ENCODE measurements at regions not wholly inside any gene's neighbourhood (a gene's known extent, or its start where the extent isn't known, plus 50 kb on each side); places are given as distances from the start of the nearest gene placed in this dataset.

DNA sequence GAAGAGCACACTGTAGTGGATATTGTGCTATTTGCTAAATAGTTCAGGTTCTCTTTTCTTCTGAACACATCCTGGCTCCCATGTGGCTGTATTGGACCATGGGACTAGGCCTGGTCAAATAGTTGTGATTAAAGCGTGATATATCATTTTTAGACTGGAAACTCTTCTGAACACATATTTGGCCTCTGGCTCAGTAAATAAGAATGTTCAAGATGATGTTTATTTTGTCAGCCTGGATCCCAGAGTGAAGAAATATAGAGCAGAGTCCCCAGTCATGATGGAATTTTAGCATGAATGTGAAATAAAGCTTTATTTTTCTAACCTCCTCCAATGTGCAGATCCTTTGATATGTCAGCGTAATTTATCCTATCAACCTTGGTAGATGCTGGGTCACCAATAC lies 542.6 kb downstream of the ADGRL2 start:
- TF ChIP-seq, protein P1, sequence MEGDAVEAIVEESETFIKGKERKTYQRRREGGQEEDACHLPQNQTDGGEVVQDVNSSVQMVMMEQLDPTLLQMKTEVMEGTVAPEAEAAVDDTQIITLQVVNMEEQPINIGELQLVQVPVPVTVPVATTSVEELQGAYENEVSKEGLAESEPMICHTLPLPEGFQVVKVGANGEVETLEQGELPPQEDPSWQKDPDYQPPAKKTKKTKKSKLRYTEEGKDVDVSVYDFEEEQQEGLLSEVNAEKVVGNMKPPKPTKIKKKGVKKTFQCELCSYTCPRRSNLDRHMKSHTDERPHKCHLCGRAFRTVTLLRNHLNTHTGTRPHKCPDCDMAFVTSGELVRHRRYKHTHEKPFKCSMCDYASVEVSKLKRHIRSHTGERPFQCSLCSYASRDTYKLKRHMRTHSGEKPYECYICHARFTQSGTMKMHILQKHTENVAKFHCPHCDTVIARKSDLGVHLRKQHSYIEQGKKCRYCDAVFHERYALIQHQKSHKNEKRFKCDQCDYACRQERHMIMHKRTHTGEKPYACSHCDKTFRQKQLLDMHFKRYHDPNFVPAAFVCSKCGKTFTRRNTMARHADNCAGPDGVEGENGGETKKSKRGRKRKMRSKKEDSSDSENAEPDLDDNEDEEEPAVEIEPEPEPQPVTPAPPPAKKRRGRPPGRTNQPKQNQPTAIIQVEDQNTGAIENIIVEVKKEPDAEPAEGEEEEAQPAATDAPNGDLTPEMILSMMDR (conservative IDR thresholded peaks at IDR 0.05; ENCODE audit: low read depth, low read length) = no peak
- no peak overlapping the region for H3K4me3 ChIP-seq (ENCODE audit: low read depth, low read length)
- DNase-seq (ENCODE audit: low read depth) = no peak

DNA sequence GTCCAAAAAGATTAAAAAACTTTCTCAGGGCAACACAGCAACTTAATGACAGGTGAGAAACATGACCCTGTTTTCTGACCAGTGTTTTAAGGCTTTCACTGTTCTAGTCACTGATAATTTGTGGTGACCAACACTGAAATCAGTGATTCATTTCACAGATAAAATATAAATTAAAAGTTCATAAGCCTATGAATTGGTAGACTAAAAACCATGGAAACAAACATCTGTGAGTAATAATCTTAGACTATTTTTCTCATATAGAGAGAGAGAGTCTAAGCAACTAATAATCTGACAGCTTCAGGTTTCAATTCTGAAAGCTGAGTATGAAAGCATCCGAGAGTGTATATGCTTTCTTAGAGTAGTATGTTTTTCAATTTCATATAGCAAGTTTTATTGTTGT lies 536.9 kb downstream of the ADGRL2 start:
- no peak overlapping the region for H3K4me3 ChIP-seq (ENCODE audit: low read depth, low read length)
- TF ChIP-seq, protein P1 (conservative IDR thresholded peaks at IDR 0.05; ENCODE audit: low read depth, low read length) = no peak
- DNase-seq (ENCODE audit: low read depth) = no peak

DNA sequence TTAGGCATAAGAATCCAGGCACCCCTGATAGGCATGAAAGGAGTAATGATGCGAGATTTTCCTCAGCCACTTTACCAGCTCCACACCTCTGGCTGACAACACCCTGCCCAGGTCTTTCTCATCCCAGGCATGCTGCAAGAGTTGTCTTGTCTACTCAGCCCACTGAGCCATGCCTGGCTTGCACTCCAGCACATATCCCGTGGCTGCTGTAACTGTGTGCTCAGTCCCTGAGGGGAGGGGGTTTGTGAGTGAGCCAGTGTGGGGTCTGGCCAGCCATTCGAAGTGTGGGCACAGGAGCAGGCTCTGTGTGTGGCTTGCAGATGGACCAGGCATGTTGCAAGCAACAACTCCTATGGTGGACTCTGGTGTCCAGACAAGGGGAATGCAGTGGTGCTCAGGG lies 529.6 kb downstream of the ADGRL2 start:
- TF ChIP-seq, protein P1 (conservative IDR thresholded peaks at IDR 0.05; ENCODE audit: low read depth, low read length) = no peak
- H3K4me3 ChIP-seq (ENCODE audit: low read depth, low read length) = no peak overlapping the region
- no peak for DNase-seq (ENCODE audit: low read depth)

DNA sequence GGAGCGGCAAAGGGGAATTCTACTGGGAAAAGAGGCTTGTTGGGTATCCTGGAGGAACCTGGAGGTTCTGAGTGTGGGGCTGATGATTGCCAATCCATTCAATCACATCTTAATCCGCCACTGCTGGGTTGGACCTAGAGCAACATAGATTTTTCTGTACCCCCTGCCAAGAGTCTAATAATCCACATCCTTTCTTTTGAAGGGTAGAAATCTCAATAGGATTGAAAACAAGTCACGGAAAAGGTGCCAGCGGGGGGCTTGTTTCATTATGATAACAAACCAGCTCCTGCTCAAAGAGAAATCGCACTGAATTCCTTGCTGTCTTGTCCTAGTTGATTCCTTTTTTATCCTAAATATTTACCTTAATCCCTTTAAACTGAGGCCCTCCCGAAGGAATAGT lies 528.5 kb downstream of the ADGRL2 start:
- DNase-seq (ENCODE audit: low read depth) = no peak
- no peak overlapping the region for H3K4me3 ChIP-seq (ENCODE audit: low read depth, low read length)
- TF ChIP-seq, protein P1 (conservative IDR thresholded peaks at IDR 0.05; ENCODE audit: low read depth, low read length) = no peak

DNA sequence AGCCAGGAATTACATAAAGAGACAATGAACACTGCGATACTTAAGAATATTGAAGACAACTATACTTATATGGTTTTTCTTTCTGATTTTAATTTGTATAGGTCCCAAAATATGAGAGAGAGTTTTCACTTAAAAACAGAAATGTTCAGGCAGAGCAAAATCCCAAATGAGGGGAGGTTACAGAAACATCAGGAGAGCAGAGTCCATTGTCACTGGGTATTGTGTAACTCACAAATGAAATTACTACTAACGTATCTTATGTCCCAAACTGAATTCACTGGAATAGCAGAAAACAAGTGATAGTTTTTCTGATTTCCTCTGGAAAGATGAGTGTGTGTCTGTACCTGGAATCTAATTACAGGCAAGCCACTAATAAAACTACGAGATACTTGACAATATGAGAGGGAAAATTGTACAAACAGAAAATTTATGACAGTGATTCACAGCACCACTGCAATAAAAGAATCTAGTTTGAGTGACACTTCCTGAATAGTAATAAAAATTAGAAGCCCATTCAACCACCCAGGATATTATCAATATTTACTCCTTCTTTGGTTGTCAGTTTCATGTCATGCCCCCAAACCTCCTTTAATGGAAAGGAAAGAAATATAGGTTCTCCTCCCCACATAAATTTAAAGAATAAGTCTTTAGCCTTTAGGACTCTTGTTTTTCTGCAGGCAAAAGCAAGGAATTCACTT lies 522.6 kb downstream of the ADGRL2 start:
- no peak for DNase-seq (ENCODE audit: low read depth)
- TF ChIP-seq, protein P1 (conservative IDR thresholded peaks at IDR 0.05; ENCODE audit: low read depth, low read length) = no peak
- no peak overlapping the region for H3K4me3 ChIP-seq (ENCODE audit: low read depth, low read length)

DNA sequence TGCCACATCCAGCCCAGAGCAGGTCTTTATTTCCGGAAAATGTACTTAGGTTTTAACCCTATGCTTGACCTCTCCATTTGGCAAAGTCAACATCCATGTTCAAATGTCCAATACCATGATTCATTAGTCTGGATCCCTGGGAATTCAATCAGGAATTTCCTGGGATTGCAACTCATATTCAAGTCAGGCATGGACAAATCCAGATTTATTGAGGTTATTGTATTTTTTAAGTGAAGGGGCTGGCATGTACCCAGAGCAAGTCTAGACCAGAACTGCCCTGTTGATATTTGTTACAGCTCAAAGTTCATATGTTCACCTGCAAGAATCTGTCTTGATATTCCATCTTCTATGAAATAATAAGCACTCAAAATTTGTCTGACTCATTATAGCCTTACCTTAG lies 521.1 kb downstream of the ADGRL2 start:
- TF ChIP-seq, protein P1 (conservative IDR thresholded peaks at IDR 0.05; ENCODE audit: low read depth, low read length) = no peak
- no peak for DNase-seq (ENCODE audit: low read depth)
- no peak overlapping the region for H3K4me3 ChIP-seq (ENCODE audit: low read depth, low read length)

DNA sequence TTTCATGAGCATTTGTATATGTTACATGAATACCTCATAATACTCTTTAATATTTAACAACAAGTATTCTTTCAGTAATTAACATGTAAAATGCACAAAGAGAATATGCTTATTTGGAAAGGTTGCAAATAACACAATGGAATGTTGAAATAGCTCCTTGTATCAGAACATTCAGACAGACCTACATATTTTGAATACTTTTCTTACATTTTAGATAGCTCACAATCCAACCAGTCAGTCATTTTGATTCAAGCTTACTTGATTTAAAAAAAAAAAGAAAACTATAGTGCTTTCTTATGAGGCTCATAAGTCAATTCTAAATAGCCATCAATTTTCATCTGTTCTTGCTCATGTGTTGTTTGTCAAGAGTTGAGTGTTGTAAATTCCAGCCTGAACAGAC lies 518.8 kb downstream of the ADGRL2 start:
- TF ChIP-seq, protein P1 (conservative IDR thresholded peaks at IDR 0.05; ENCODE audit: low read depth, low read length) = no peak
- no peak overlapping the region for H3K4me3 ChIP-seq (ENCODE audit: low read depth, low read length)
- no peak for DNase-seq (ENCODE audit: low read depth)

Data from epithelial cell of proximal tubule (primary cell).